GM20000 (cell line): ENCODE measurements at regions not wholly inside any gene's neighbourhood (a gene's known extent, or its start where the extent isn't known, plus 50 kb on each side); places are given as distances from the start of the nearest gene placed in this dataset.

Experiments
- DNase-seq: peaks from one replicate; pipeline ENCODE4 v3.0.0; 2012; ENCODE audit warnings: low spot score
- CTCF ChIP-seq: IDR thresholded peaks from 2 replicates; pipeline ENCODE4 v1.5.1; 2012; ENCODE audit warnings: mild to moderate bottlenecking, control low read depth; ENCODE audit errors: extremely low read depth, missing control alignments

DNA sequence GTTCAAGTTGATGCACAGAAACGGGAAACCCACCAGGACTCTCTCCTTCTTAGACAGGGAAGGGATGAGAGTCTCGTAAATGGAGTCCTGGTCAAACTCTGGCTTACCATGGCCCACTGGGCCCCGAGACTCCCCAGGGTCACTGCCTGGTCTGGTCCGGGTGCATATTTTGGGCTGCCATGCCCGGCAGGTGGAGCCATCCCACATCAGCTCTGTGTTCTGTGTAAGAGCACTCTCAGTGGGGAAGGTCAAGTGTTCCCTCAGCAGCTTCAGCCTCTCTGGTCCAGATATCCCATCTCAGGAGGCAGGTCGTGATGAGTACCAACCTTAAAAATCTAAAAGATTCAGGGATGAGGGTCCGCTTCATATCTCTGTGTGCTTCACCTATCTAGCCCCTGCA is 138.8 kb downstream of the EDN3 start:
- TF ChIP-seq CTCF: no peak
- DNase-seq: no peak

DNA sequence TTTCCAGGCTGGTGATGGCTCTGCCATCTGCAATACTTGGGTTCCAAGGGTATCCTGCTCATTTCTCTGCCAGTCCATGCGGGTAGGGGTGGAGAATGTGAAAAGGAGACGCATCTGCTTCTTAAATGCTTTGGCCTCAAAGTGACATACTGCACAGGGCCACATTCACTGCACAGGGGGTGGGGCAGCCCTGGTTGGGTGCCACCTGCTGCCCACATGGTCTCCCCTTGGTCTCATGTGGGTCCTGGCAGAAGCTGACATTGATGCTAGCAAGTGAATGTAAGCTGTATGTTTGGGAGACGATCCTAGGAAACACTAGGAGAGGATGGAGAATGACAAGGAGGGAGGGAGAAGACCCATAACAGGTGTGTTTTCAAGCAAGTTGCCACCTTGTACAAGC is 140.9 kb downstream of the EDN3 start:
- no peak for TF ChIP-seq CTCF
- DNase-seq: no peak

GRCh38 chr20:59441860-59442810 is 141.7 kb downstream of the EDN3 start:
- no peak for TF ChIP-seq CTCF

GRCh38 chr20:59443550-59443949 is 143.1 kb downstream of the EDN3 start:
- no peak for DNase-seq
- no peak for TF ChIP-seq CTCF

More at GRCh38 chr20:59441860-59442810, 141.7 kb downstream of the EDN3 start:
- no peak for DNase-seq

- TF ChIP-seq CTCF: no peak
- no peak for DNase-seq
Measured at GRCh38 chr20:59446376-59446775, 146.0 kb downstream of the EDN3 start.

DNA sequence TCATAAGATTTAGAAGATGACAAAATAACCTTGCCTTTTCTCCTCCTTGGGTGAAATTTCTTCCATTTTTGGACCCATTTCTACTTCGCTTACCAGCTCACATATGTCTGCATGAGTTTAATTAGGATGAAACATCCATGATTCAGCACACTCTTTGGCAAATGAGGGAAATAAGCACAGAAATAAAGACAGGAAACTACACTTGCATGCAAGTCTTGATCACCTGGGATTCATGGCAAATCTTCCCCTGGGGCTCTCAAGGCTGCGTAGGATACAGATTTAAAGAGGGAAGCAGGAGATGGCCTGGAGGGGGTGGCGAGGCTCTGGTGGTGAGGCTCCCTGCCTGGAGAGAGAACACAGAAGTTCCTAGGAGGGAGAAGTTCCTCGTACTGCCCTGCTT is 147.8 kb downstream of the EDN3 start:
- TF ChIP-seq CTCF: no peak
- no peak for DNase-seq

GRCh38 chr20:59448851-59449444 is 148.5 kb downstream of the EDN3 start:
- no peak for TF ChIP-seq CTCF
- no peak for DNase-seq
